ENCODE measurements at regions not wholly inside any gene's neighbourhood (a gene's known extent, or its start where the extent isn't known, plus 50 kb on each side); places are given as distances from the start of the nearest gene placed in this dataset.

GRCh38 chr2:234858790-234859329 is 93.0 kb upstream of the SH3BP4 start:
- Histone ChIP-seq H3K9me3 (ENCODE audit: control insufficient read depth in 1 of 2, low read length in 2 of 2) (peaks cover 0 to 4% of the 10 kb centered on the region in 2 donors), H3K27me3 (ENCODE audit: low read depth, low read length) (no peaks in the 10 kb centered on the region), H3K27ac (ENCODE audit: low read length) (no peak overlapping the region), H3K4me3 (ENCODE audit: low read depth in 1 of 2, low read length in 2 of 2) (no peak overlapping the region), H3K4me1 (ENCODE audit: control insufficient read depth in 1 of 2, insufficient read depth in 2 of 2, low read length in 2 of 2) (no peaks in the 10 kb centered on the region), H3K36me3 (ENCODE audit: control insufficient read depth in 1 of 2, insufficient read depth in 2 of 2, low read length in 2 of 2) (no peaks in the 10 kb centered on the region)

- no peak overlapping the region for H3K27ac ChIP-seq (ENCODE audit: low read length)
Measured at GRCh38 chr2:234858145-234858544, 93.7 kb upstream of the SH3BP4 start.

GRCh38 chr2:234853729-234854128 is 98.1 kb upstream of the SH3BP4 start:
- no peak overlapping the region for H3K4me3 ChIP-seq (ENCODE audit: low read depth in 1 of 2, low read length in 2 of 2)
- H3K36me3 ChIP-seq (ENCODE audit: control insufficient read depth in 1 of 2, insufficient read depth in 2 of 2, low read length in 2 of 2): no peaks in the 10 kb centered on the region
- H3K27ac ChIP-seq (ENCODE audit: low read length): no peak overlapping the region
- no peaks in the 10 kb centered on the region for H3K4me1 ChIP-seq (ENCODE audit: control insufficient read depth in 1 of 2, insufficient read depth in 2 of 2, low read length in 2 of 2)
- peaks cover 0 to 4% of the 10 kb centered on the region in 2 donors for H3K9me3 ChIP-seq (ENCODE audit: control insufficient read depth in 1 of 2, low read length in 2 of 2)
- H3K27me3 ChIP-seq (ENCODE audit: low read depth, low read length): no peaks in the 10 kb centered on the region

More at GRCh38 chr2:234858145-234858544, 93.7 kb upstream of the SH3BP4 start:
- Histone ChIP-seq H3K4me1 (ENCODE audit: control insufficient read depth in 1 of 2, insufficient read depth in 2 of 2, low read length in 2 of 2) (no peaks in the 10 kb centered on the region), H3K9me3 (ENCODE audit: control insufficient read depth in 1 of 2, low read length in 2 of 2) (peaks cover 0 to 4% of the 10 kb centered on the region in 2 donors), H3K27me3 (ENCODE audit: low read depth, low read length) (no peaks in the 10 kb centered on the region), H3K36me3 (ENCODE audit: control insufficient read depth in 1 of 2, insufficient read depth in 2 of 2, low read length in 2 of 2) (no peaks in the 10 kb centered on the region), H3K4me3 (ENCODE audit: low read depth in 1 of 2, low read length in 2 of 2) (no peak overlapping the region)

GRCh38 chr2:234852941-234853340 is 98.9 kb upstream of the SH3BP4 start:
- Histone ChIP-seq H3K36me3 (ENCODE audit: control insufficient read depth in 1 of 2, insufficient read depth in 2 of 2, low read length in 2 of 2) (no peaks in the 10 kb centered on the region), H3K4me1 (ENCODE audit: control insufficient read depth in 1 of 2, insufficient read depth in 2 of 2, low read length in 2 of 2) (no peaks in the 10 kb centered on the region), H3K9me3 (ENCODE audit: control insufficient read depth in 1 of 2, low read length in 2 of 2) (peaks cover 0 to 4% of the 10 kb centered on the region in 2 donors), H3K27me3 (ENCODE audit: low read depth, low read length) (no peaks in the 10 kb centered on the region), H3K27ac (ENCODE audit: low read length) (no peak overlapping the region), H3K4me3 (ENCODE audit: low read depth in 1 of 2, low read length in 2 of 2) (no peak overlapping the region)

- no peak overlapping the region for H3K4me3 ChIP-seq (ENCODE audit: low read depth in 1 of 2, low read length in 2 of 2)
- no peaks in the 10 kb centered on the region for H3K36me3 ChIP-seq (ENCODE audit: control insufficient read depth in 1 of 2, insufficient read depth in 2 of 2, low read length in 2 of 2)
- H3K4me1 ChIP-seq (ENCODE audit: control insufficient read depth in 1 of 2, insufficient read depth in 2 of 2, low read length in 2 of 2): no peaks in the 10 kb centered on the region
- H3K27me3 ChIP-seq (ENCODE audit: low read depth, low read length): no peaks in the 10 kb centered on the region
- peaks cover 0 to 4% of the 10 kb centered on the region in 2 donors for H3K9me3 ChIP-seq (ENCODE audit: control insufficient read depth in 1 of 2, low read length in 2 of 2)
- no peak overlapping the region for H3K27ac ChIP-seq (ENCODE audit: low read length)
Measured at GRCh38 chr2:234852035-234852434, 99.8 kb upstream of the SH3BP4 start.

GRCh38 chr2:234851451-234851850 is 100.4 kb upstream of the SH3BP4 start:
- no peaks in the 10 kb centered on the region for H3K36me3 ChIP-seq (ENCODE audit: control insufficient read depth in 1 of 2, insufficient read depth in 2 of 2, low read length in 2 of 2)
- H3K9me3 ChIP-seq (ENCODE audit: control insufficient read depth in 1 of 2, low read length in 2 of 2): peaks cover 0 to 4% of the 10 kb centered on the region in 2 donors
- no peak overlapping the region for H3K27ac ChIP-seq (ENCODE audit: low read length)
- H3K27me3 ChIP-seq (ENCODE audit: low read depth, low read length): no peaks in the 10 kb centered on the region
- no peak overlapping the region for H3K4me3 ChIP-seq (ENCODE audit: low read depth in 1 of 2, low read length in 2 of 2)
- H3K4me1 ChIP-seq (ENCODE audit: control insufficient read depth in 1 of 2, insufficient read depth in 2 of 2, low read length in 2 of 2): no peaks in the 10 kb centered on the region

- H3K4me1 ChIP-seq (ENCODE audit: control insufficient read depth in 1 of 2, insufficient read depth in 2 of 2, low read length in 2 of 2): no peaks in the 10 kb centered on the region
- no peaks in the 10 kb centered on the region for H3K27me3 ChIP-seq (ENCODE audit: low read depth, low read length)
- peaks cover 0 to 4% of the 10 kb centered on the region in 2 donors for H3K9me3 ChIP-seq (ENCODE audit: control insufficient read depth in 1 of 2, low read length in 2 of 2)
- no peak overlapping the region for H3K27ac ChIP-seq (ENCODE audit: low read length)
- H3K36me3 ChIP-seq (ENCODE audit: control insufficient read depth in 1 of 2, insufficient read depth in 2 of 2, low read length in 2 of 2): no peaks in the 10 kb centered on the region
- H3K4me3 ChIP-seq (ENCODE audit: low read depth in 1 of 2, low read length in 2 of 2): no peak overlapping the region
Measured at GRCh38 chr2:234850818-234851217, 101.0 kb upstream of the SH3BP4 start.

GRCh38 chr2:234849678-234850077 is 102.1 kb upstream of the SH3BP4 start:
- H3K27me3 ChIP-seq (ENCODE audit: low read depth, low read length): no peaks in the 10 kb centered on the region
- H3K4me1 ChIP-seq (ENCODE audit: control insufficient read depth in 1 of 2, insufficient read depth in 2 of 2, low read length in 2 of 2): no peaks in the 10 kb centered on the region
- H3K4me3 ChIP-seq (ENCODE audit: low read depth in 1 of 2, low read length in 2 of 2): no peak overlapping the region
- H3K36me3 ChIP-seq (ENCODE audit: control insufficient read depth in 1 of 2, insufficient read depth in 2 of 2, low read length in 2 of 2): no peaks in the 10 kb centered on the region
- no peak overlapping the region for H3K27ac ChIP-seq (ENCODE audit: low read length)
- H3K9me3 ChIP-seq (ENCODE audit: control insufficient read depth in 1 of 2, low read length in 2 of 2): no peaks in the 10 kb centered on the region

- no peak overlapping the region for H3K27ac ChIP-seq (ENCODE audit: low read length)
- H3K4me1 ChIP-seq (ENCODE audit: control insufficient read depth in 1 of 2, insufficient read depth in 2 of 2, low read length in 2 of 2): no peaks in the 10 kb centered on the region
- no peaks in the 10 kb centered on the region for H3K9me3 ChIP-seq (ENCODE audit: control insufficient read depth in 1 of 2, low read length in 2 of 2)
- no peak overlapping the region for H3K4me3 ChIP-seq (ENCODE audit: low read depth in 1 of 2, low read length in 2 of 2)
- H3K36me3 ChIP-seq (ENCODE audit: control insufficient read depth in 1 of 2, insufficient read depth in 2 of 2, low read length in 2 of 2): no peaks in the 10 kb centered on the region
- H3K27me3 ChIP-seq (ENCODE audit: low read depth, low read length): no peaks in the 10 kb centered on the region
Measured at GRCh38 chr2:234848578-234848977, 103.2 kb upstream of the SH3BP4 start.

GRCh38 chr2:234847639-234848038 is 104.2 kb upstream of the SH3BP4 start:
- no peak overlapping the region for H3K27ac ChIP-seq (ENCODE audit: low read length)
- H3K36me3 ChIP-seq (ENCODE audit: control insufficient read depth in 1 of 2, insufficient read depth in 2 of 2, low read length in 2 of 2): no peaks in the 10 kb centered on the region
- no peaks in the 10 kb centered on the region for H3K9me3 ChIP-seq (ENCODE audit: control insufficient read depth in 1 of 2, low read length in 2 of 2)
- H3K4me1 ChIP-seq (ENCODE audit: control insufficient read depth in 1 of 2, insufficient read depth in 2 of 2, low read length in 2 of 2): no peaks in the 10 kb centered on the region
- H3K27me3 ChIP-seq (ENCODE audit: low read depth, low read length): no peaks in the 10 kb centered on the region
- H3K4me3 ChIP-seq (ENCODE audit: low read depth in 1 of 2, low read length in 2 of 2): no peak overlapping the region

GRCh38 chr2:234847364-234847635 is 104.5 kb upstream of the SH3BP4 start:
- no peaks in the 10 kb centered on the region for H3K27me3 ChIP-seq (ENCODE audit: low read depth, low read length)
- H3K27ac ChIP-seq (ENCODE audit: low read length): no peak overlapping the region
- H3K4me1 ChIP-seq (ENCODE audit: control insufficient read depth in 1 of 2, insufficient read depth in 2 of 2, low read length in 2 of 2): no peaks in the 10 kb centered on the region
- no peaks in the 10 kb centered on the region for H3K9me3 ChIP-seq (ENCODE audit: control insufficient read depth in 1 of 2, low read length in 2 of 2)
- no peaks in the 10 kb centered on the region for H3K36me3 ChIP-seq (ENCODE audit: control insufficient read depth in 1 of 2, insufficient read depth in 2 of 2, low read length in 2 of 2)
- H3K4me3 ChIP-seq (ENCODE audit: low read depth in 1 of 2, low read length in 2 of 2): no peak overlapping the region

- no peaks in the 10 kb centered on the region for H3K36me3 ChIP-seq (ENCODE audit: control insufficient read depth in 1 of 2, insufficient read depth in 2 of 2, low read length in 2 of 2)
- H3K4me1 ChIP-seq (ENCODE audit: control insufficient read depth in 1 of 2, insufficient read depth in 2 of 2, low read length in 2 of 2): no peaks in the 10 kb centered on the region
- no peaks in the 10 kb centered on the region for H3K9me3 ChIP-seq (ENCODE audit: control insufficient read depth in 1 of 2, low read length in 2 of 2)
- H3K27me3 ChIP-seq (ENCODE audit: low read depth, low read length): no peaks in the 10 kb centered on the region
- H3K4me3 ChIP-seq (ENCODE audit: low read depth in 1 of 2, low read length in 2 of 2): no peak overlapping the region
- H3K27ac ChIP-seq (ENCODE audit: low read length): no peak overlapping the region
Measured at GRCh38 chr2:234846599-234847363, 105.0 kb upstream of the SH3BP4 start.
